SU-DHL-6 (cell line): ENCODE measurements at regions not wholly inside any gene's neighbourhood (a gene's known extent, or its start where the extent isn't known, plus 50 kb on each side); places are given as distances from the start of the nearest gene placed in this dataset.

Experiments
- H2AFZ ChIP-seq: fragments of 200-600 bp; sonication (generic); 2 replicates; pipeline ENCODE4 v1.6.1; 2014; ENCODE audit warnings: low read depth, mild to moderate bottlenecking, moderate library complexity, mixed read lengths, antibody characterized with exemption, low read length; ENCODE audit not compliant: severe bottlenecking
- H3F3A ChIP-seq: fragments of 200-600 bp; shearing (Covaris generic); 2 replicates; pipeline ENCODE4 v1.6.0; 2016; ENCODE audit warnings: antibody characterized with exemption, mild to moderate bottlenecking; ENCODE audit not compliant: insufficient read depth
- H3K27ac ChIP-seq: fragments of 200-600 bp; sonication (generic); 2 replicates; pipeline ENCODE4 v1.5.1; 2016; ENCODE audit warnings: low read depth, mild to moderate bottlenecking, low read length, moderate library complexity, mixed read lengths
- H3K27me3 ChIP-seq: fragments of 200-600 bp; sonication (generic), shearing (Covaris generic); 2 replicates; pipeline ENCODE4 v1.6.0; 2014; ENCODE audit warnings: mild to moderate bottlenecking, low read length
- H3K36me3 ChIP-seq: fragments of 200-600 bp; sonication (generic); 2 replicates; pipeline ENCODE4 v1.6.1; 2014; ENCODE audit warnings: mild to moderate bottlenecking, low read length, mixed read lengths
- H3K4me2 ChIP-seq: fragments of 300-600, 200-600 bp; shearing (Covaris generic), sonication (generic); 2 replicates; pipeline ENCODE4 v1.6.0; 2014; ENCODE audit warnings: low read length, low read depth, mild to moderate bottlenecking; ENCODE audit not compliant: poor library complexity, severe bottlenecking
- H3K4me3 ChIP-seq: fragments of 200-600 bp; sonication (generic); 2 replicates; pipeline ENCODE4 v1.5.1; 2014; ENCODE audit warnings: antibody characterized with exemption, low read length, mild to moderate bottlenecking, mixed read lengths; ENCODE audit not compliant: insufficient read depth, poor library complexity, severe bottlenecking
- H3K79me2 ChIP-seq: fragments of 200-600 bp; sonication (generic); 2 replicates; pipeline ENCODE4 v1.6.1; 2014; ENCODE audit warnings: mild to moderate bottlenecking, low read length, moderate library complexity; ENCODE audit not compliant: insufficient read depth
- H3K9ac ChIP-seq: fragments of 200-600 bp; sonication (generic); 2 replicates; pipeline ENCODE4 v1.7.0; 2014; ENCODE audit warnings: mild to moderate bottlenecking, low read length
- H3K9me2 ChIP-seq: fragments of 200-600 bp; sonication (generic); replicated peaks from 2 replicates; pipeline ENCODE4 v1.6.1; 2014; ENCODE audit warnings: low read length; ENCODE audit not compliant: insufficient read depth
- H3K9me3 ChIP-seq: fragments of 200-600 bp; sonication (generic); 2 replicates; pipeline ENCODE4 v1.6.1; 2014; ENCODE audit warnings: low read length, mixed read lengths; ENCODE audit not compliant: insufficient read depth
- H4K20me1 ChIP-seq: fragments of 200-600 bp; sonication (generic); 2 replicates; pipeline ENCODE4 v1.6.1; 2014; ENCODE audit warnings: low read depth, mild to moderate bottlenecking, antibody characterized with exemption, low read length, moderate library complexity, mixed read lengths
- EZH2phosphoT487 ChIP-seq: fragments of 200-600 bp; sonication (generic), shearing (Covaris generic); conservative IDR thresholded peaks from 2 replicates; pipeline ENCODE4 v1.6.1; 2018; ENCODE audit warnings: mild to moderate bottlenecking, antibody characterized with exemption, low read length, moderate library complexity, mixed read lengths
- TF ChIP-seq, protein P1 (sequence below): fragments of 200-600 bp; sonication (generic); IDR thresholded peaks from one replicate; pipeline ENCODE4 v1.5.1; 2017; ENCODE audit warnings: antibody characterized with exemption, mild to moderate bottlenecking, low read length, moderate library complexity; ENCODE audit not compliant: insufficient read depth, poor library complexity, severe bottlenecking

DNA sequence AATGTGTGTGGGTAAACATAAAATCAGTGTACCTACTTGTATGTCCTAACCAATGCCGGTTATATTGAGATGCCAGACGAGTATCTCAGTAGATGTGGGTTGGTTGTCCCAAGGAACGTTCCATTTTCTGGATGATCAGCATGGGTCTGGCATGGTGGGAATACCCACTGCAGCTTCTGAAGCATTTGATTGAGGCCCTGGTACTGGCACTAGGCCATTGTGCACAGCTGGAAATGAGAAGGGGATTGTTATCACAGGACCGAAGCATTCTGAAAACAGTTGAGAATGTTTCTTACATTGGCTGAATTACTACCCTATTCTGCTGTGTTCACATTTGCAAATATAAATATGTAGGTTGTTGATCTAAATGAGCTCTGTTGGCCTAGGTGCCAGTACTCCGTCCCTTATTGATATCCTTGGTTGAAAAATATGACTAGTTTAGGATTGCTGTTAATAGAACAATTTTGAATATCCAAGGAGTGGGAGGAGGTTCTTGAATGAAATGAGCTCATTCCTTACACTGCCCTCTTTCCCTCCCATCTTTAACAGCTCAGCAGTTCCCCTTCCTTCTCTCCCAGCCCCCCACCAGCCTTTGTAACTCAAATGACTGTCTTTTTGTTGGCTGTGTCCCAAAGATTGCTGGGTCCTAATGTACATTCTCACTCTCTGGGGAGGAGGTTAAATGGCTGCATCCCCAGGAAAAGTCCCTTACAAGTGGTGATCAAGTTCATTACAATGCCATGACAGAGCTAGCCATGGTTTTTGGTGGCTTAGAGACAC, 293.3 kb upstream of the TPM1 start:
- Histone ChIP-seq H3K27me3 (no peaks in the 10 kb centered on the region), H3K9me2 (no peaks in the 10 kb centered on the region), H3K9ac (no peak overlapping the region), H3K27ac (no peak overlapping the region), H2AFZ (no peak overlapping the region), H3K9me3 (no peaks in the 10 kb centered on the region), H4K20me1 (no peaks in the 10 kb centered on the region), H3F3A (no peaks in the 10 kb centered on the region), H3K4me2 (no peak overlapping the region), H3K4me3 (no peak overlapping the region), H3K36me3 (no peaks in the 10 kb centered on the region), H3K79me2 (no peaks in the 10 kb centered on the region)
- TF ChIP-seq, protein P1, sequence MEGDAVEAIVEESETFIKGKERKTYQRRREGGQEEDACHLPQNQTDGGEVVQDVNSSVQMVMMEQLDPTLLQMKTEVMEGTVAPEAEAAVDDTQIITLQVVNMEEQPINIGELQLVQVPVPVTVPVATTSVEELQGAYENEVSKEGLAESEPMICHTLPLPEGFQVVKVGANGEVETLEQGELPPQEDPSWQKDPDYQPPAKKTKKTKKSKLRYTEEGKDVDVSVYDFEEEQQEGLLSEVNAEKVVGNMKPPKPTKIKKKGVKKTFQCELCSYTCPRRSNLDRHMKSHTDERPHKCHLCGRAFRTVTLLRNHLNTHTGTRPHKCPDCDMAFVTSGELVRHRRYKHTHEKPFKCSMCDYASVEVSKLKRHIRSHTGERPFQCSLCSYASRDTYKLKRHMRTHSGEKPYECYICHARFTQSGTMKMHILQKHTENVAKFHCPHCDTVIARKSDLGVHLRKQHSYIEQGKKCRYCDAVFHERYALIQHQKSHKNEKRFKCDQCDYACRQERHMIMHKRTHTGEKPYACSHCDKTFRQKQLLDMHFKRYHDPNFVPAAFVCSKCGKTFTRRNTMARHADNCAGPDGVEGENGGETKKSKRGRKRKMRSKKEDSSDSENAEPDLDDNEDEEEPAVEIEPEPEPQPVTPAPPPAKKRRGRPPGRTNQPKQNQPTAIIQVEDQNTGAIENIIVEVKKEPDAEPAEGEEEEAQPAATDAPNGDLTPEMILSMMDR: no peak
- no peak for TF ChIP-seq EZH2phosphoT487

DNA sequence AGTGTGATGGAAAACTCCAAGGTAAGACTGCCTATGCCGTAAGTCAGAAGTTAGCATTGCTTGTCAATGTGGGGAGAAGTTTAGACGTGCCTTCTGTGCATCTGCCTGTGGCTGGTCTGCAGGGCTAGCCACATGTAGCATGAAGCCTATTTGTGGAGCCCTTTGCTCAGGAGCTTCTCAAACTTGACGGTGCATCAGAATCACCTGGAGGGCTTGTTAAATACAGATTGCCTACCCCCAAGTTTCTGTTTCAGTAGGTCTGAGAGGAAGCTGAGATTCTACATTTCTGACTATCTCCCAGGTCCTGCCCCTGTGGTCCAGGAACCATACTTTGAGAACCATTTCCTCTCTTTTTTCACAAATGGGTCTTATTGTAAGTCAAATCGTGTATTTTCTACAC, 292.1 kb upstream of the TPM1 start:
- Histone ChIP-seq H3K27ac (no peak overlapping the region), H3K36me3 (no peaks in the 10 kb centered on the region), H3K4me2 (no peak overlapping the region), H4K20me1 (no peaks in the 10 kb centered on the region), H3K79me2 (no peaks in the 10 kb centered on the region), H3K9ac (no peak overlapping the region), H3F3A (no peaks in the 10 kb centered on the region), H3K9me2 (no peaks in the 10 kb centered on the region), H2AFZ (no peak overlapping the region), H3K4me3 (no peak overlapping the region), H3K9me3 (no peaks in the 10 kb centered on the region), H3K27me3 (no peaks in the 10 kb centered on the region)
- TF ChIP-seq, protein P1: no peak
- TF ChIP-seq EZH2phosphoT487: no peak

DNA sequence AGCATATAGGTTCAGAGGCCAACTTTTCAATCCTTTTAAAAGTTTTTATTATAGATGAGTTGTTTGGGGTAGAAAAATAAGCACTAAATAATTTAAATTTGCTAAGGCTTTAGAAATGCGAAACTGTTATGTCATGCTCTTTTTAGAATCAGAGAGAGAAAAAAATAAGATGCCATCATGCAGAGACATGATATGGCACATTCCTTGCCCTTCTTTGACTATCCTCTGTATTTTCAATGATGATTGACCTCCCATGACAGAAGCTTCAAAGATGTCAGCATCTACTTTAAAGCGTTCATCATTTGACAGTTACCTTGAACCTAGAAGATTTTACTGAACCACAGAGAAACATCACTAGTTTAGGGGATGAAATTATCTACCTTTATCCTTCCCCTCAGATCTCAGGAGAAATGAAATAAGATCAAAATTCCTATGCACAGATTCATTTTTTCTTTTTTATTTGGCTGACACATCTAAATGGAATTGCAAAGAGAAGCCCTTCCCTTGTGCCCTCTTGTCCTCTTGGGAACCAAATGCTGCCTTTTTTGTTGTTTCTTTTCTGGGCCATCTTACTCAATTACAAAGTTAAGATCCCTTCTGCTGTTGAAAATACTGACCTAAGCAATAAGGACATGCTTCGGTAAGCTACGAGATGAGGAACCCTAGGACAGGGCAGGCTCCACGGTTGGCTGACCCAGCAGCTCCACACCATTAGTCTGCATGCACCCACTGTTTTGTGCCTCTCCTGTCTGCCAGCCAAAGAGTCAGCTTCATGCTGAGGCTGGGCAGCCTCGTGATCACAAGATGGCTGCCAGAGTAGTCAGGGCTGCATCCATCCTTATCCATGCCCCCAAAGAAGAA, 289.7 kb upstream of the TPM1 start:
- no peaks in the 10 kb centered on the region for H3F3A ChIP-seq
- no peaks in the 10 kb centered on the region for H3K9me3 ChIP-seq
- H3K27ac ChIP-seq: no peak overlapping the region
- no peaks in the 10 kb centered on the region for H4K20me1 ChIP-seq
- no peaks in the 10 kb centered on the region for H3K9me2 ChIP-seq
- H3K27me3 ChIP-seq: no peaks in the 10 kb centered on the region; the same call in 1 of the 2 replicates
- TF ChIP-seq, protein P1: no peak
- no peak for TF ChIP-seq EZH2phosphoT487
- no peaks in the 10 kb centered on the region for H3K36me3 ChIP-seq
- H3K79me2 ChIP-seq: no peaks in the 10 kb centered on the region
- H2AFZ ChIP-seq: no peak overlapping the region
- no peak overlapping the region for H3K4me2 ChIP-seq
- H3K4me3 ChIP-seq: no peak overlapping the region
- H3K9ac ChIP-seq: no peak overlapping the region
